H1 (cell line): ENCODE measurements at regions not wholly inside any gene's neighbourhood (a gene's known extent, or its start where the extent isn't known, plus 50 kb on each side); places are given as distances from the start of the nearest gene placed in this dataset.

Source experiments
- CTCF ChIA-PET: fragments of 300-600 bp; sonication (Branson Sonifier 250); formaldehyde crosslinking; loops from one replicate; lab custom pipeline; 2021; ENCODE audit not compliant: partially characterized antibody; lab: Charles Lee
- POLR2A ChIA-PET: fragments of 300-600 bp; sonication (Branson Sonifier 250); formaldehyde crosslinking; loops from one replicate; lab custom pipeline; 2021; ENCODE audit warnings: inconsistent platforms; ENCODE audit not compliant: partially characterized antibody; lab: Charles Lee
- DNase-seq, 2 experiments: peaks; one replicate each; pipeline versions ENCODE4 v3.0.0 to v3.0.0-alpha.2; 2010 to 2022; ENCODE audit warnings: low spot score in 2 of 2, low read depth in 1 of 2, mixed read lengths in 1 of 2
- FAIRE-seq: peaks from 2 replicates; lab custom pipeline; 2011; peaks lifted over from hg19 to GRCh38; lab: Jason Lieb, UNC
- H2AFZ ChIP-seq: 2 replicates; pipeline ENCODE4 v1.8.1; 2012; ENCODE audit warnings: low read length, inconsistent platforms
- H2AK5ac ChIP-seq: 2 replicates; pipeline ENCODE4 v1.6.1; 2013; ENCODE audit warnings: low read depth, low read length
- H2BK120ac ChIP-seq: replicated peaks from 2 replicates; pipeline ENCODE3; 2013; ENCODE audit warnings: low read depth, low read length, inconsistent platforms
- H2BK12ac ChIP-seq: 2 replicates; pipeline ENCODE4 v1.6.1; 2013; ENCODE audit warnings: low read depth, low read length
- H2BK15ac ChIP-seq: 2 replicates; pipeline ENCODE4 v1.6.1; 2013; ENCODE audit warnings: low read length
- H2BK20ac ChIP-seq: 2 replicates; pipeline ENCODE4 v1.6.1; 2013; ENCODE audit warnings: low read length
- H2BK5ac ChIP-seq: 2 replicates; pipeline ENCODE4 v1.6.1; 2013; ENCODE audit warnings: low read depth, low read length
- H3K14ac ChIP-seq: 2 replicates; pipeline ENCODE4 v1.6.1; 2013; ENCODE audit warnings: inconsistent platforms; ENCODE audit not compliant: insufficient read length
- H3K18ac ChIP-seq: 2 replicates; pipeline ENCODE4 v1.6.1; 2013; ENCODE audit warnings: low read length; ENCODE audit errors: extremely low read depth
- H3K23ac ChIP-seq: 2 replicates; pipeline ENCODE4 v1.6.1; 2013; ENCODE audit warnings: inconsistent platforms; ENCODE audit not compliant: insufficient read length
- H3K23me2 ChIP-seq: 2 replicates; pipeline ENCODE4 v1.6.1; 2013; ENCODE audit warnings: low read depth, low read length
- H3K27ac ChIP-seq: 2 replicates; pipeline ENCODE4 v1.6.1; 2011; ENCODE audit warnings: low read depth, low read length, inconsistent platforms
- H3K27me3 ChIP-seq, 4 experiments: replicated peaks in 1 of 4; 1 replicate in 1 of 4; 2 replicates in 3 of 4; pipeline versions ENCODE4 v1.6.1 to v1.8.1; 2011 to 2013; ENCODE audit warnings: low read length in 3 of 4, mild to moderate bottlenecking in 3 of 4, inconsistent platforms in 2 of 4, mixed read lengths in 2 of 4, moderate library complexity in 1 of 4; ENCODE audit not compliant: control insufficient read depth in 3 of 4, insufficient read depth in 3 of 4; ENCODE audit errors: extremely low read depth in 1 of 4
- H3K36me3 ChIP-seq, 4 experiments: 2 replicates each; pipeline versions ENCODE4 v1.6.1 to v1.8.1; 2011 to 2013; ENCODE audit warnings: mild to moderate bottlenecking in 4 of 4, low read length in 3 of 4, moderate library complexity in 2 of 4, control low read depth in 1 of 4, inconsistent platforms in 1 of 4; ENCODE audit not compliant: insufficient read depth in 4 of 4, control insufficient read depth in 2 of 4
- H3K4ac ChIP-seq: replicated peaks from 2 replicates; pipeline ENCODE3; 2013; ENCODE audit warnings: low read length, low read depth, mixed read lengths, inconsistent platforms; ENCODE audit not compliant: insufficient read length
- H3K4me1 ChIP-seq, 4 experiments: replicated peaks in 1 of 4; 1 replicate in 1 of 4; 2 replicates in 3 of 4; pipeline versions ENCODE4 v1.6.1 to v1.8.1; 2011 to 2013; ENCODE audit warnings: low read length in 3 of 4, inconsistent platforms in 2 of 4, mixed read lengths in 1 of 4; ENCODE audit not compliant: insufficient read depth in 4 of 4, control insufficient read depth in 3 of 4
- H3K4me2 ChIP-seq, 2 experiments: 2 replicates each; pipeline versions ENCODE4 v1.6.1 to v1.8.1; 2011 to 2013; ENCODE audit warnings: low read depth in 2 of 2, low read length in 2 of 2, control low read depth in 1 of 2, inconsistent platforms in 1 of 2, mild to moderate bottlenecking in 1 of 2; ENCODE audit not compliant: insufficient read depth in 1 of 2
- H3K4me3 ChIP-seq, 4 experiments: fragments of 200-600, 300-600 bp in 1 of 4; sonication (generic), shearing (Covaris generic), sonication (Bioruptor Twin) in 1 of 4; 2 replicates each; pipeline versions ENCODE4 v1.5.1 to v1.8.1; 2011 to 2016; ENCODE audit warnings: low read length in 4 of 4, low read depth in 3 of 4, control low read depth in 2 of 4, inconsistent platforms in 2 of 4, mild to moderate bottlenecking in 2 of 4, mixed read lengths in 1 of 4, moderate library complexity in 1 of 4; ENCODE audit not compliant: insufficient read depth in 2 of 4; ENCODE audit errors: extremely low read depth in 1 of 4
- H3K56ac ChIP-seq: replicated peaks from 2 replicates; pipeline ENCODE3; 2013; ENCODE audit warnings: low read depth, mild to moderate bottlenecking, mixed read lengths, low read length, inconsistent platforms; ENCODE audit not compliant: insufficient read length
- H3K79me1 ChIP-seq: 2 replicates; pipeline ENCODE4 v1.6.1; 2013; ENCODE audit warnings: low read depth, low read length, control low read depth
- H3K79me2 ChIP-seq, 2 experiments: 2 replicates each; pipeline versions ENCODE4 v1.6.1 to v1.8.1; 2012 to 2013; ENCODE audit warnings: low read length in 2 of 2, mild to moderate bottlenecking in 2 of 2, inconsistent platforms in 1 of 2; ENCODE audit not compliant: insufficient read depth in 2 of 2, control insufficient read depth in 1 of 2
- H3K9ac ChIP-seq, 4 experiments: replicated peaks in 1 of 4; 1 replicate in 1 of 4; 2 replicates in 3 of 4; pipeline versions ENCODE4 v1.6.1 to v1.8.1; 2011 to 2013; ENCODE audit warnings: low read depth in 3 of 4, low read length in 3 of 4, control low read depth in 2 of 4, mild to moderate bottlenecking in 2 of 4, moderate library complexity in 2 of 4, inconsistent platforms in 1 of 4; ENCODE audit errors: extremely low read depth in 1 of 4
- H3K9me3 ChIP-seq, 2 experiments: 2 replicates each; pipeline versions ENCODE4 v1.6.1 to v1.8.1; 2012 to 2013; ENCODE audit warnings: mild to moderate bottlenecking in 2 of 2, moderate library complexity in 2 of 2, control low read depth in 1 of 2, inconsistent platforms in 1 of 2, low read depth in 1 of 2, low read length in 1 of 2, mixed read lengths in 1 of 2; ENCODE audit not compliant: insufficient read depth in 2 of 2
- H4K20me1 ChIP-seq, 2 experiments: replicated peaks in 1 of 2; 2 replicates each; pipeline versions ENCODE3 to v1.8.1; 2011 to 2013; ENCODE audit warnings: inconsistent platforms in 2 of 2, low read length in 2 of 2, mild to moderate bottlenecking in 1 of 2; ENCODE audit not compliant: insufficient read depth in 2 of 2, control insufficient read depth in 1 of 2
- H4K5ac ChIP-seq: 2 replicates; pipeline ENCODE4 v1.6.1; 2013; ENCODE audit warnings: low read length, low read depth, mixed read lengths, inconsistent platforms; ENCODE audit not compliant: insufficient read length
- H4K8ac ChIP-seq: 2 replicates; pipeline ENCODE4 v1.8.0; 2013; ENCODE audit warnings: mild to moderate bottlenecking, moderate library complexity, low read length, inconsistent platforms; ENCODE audit not compliant: insufficient read depth; ENCODE audit errors: extremely low read depth
- H4K91ac ChIP-seq: replicated peaks from 2 replicates; pipeline ENCODE3; 2013; ENCODE audit warnings: low read length, mixed read lengths, inconsistent platforms; ENCODE audit not compliant: insufficient read length
- CHD1 ChIP-seq: IDR thresholded peaks from 2 replicates; pipeline ENCODE4 v1.6.1; 2012; ENCODE audit warnings: low read depth, low read length, improper control_type of control experiment
- CHD2 ChIP-seq: IDR thresholded peaks from 2 replicates; pipeline ENCODE4 v1.6.1; 2012; ENCODE audit warnings: low read length, improper control_type of control experiment
- CREB1 ChIP-seq: IDR thresholded peaks from 2 replicates; pipeline ENCODE4 v1.6.1; 2012; ENCODE audit warnings: inconsistent platforms
- E2F6 ChIP-seq: IDR thresholded peaks from 2 replicates; pipeline ENCODE4 v1.6.1; 2012; ENCODE audit warnings: inconsistent platforms
- FOSL1 ChIP-seq: IDR thresholded peaks from 2 replicates; pipeline ENCODE4 v1.6.1; 2011; ENCODE audit warnings: mild to moderate bottlenecking, low read depth, low read length, moderate library complexity; ENCODE audit not compliant: insufficient read depth
- HDAC2 ChIP-seq, 2 experiments: fragments of 300-600 bp in 1 of 2; sonication (generic) in 1 of 2; IDR thresholded peaks; 2 replicates each; pipeline ENCODE4 v1.6.1; 2011 to 2012; ENCODE audit warnings: low read depth in 2 of 2, low read length in 2 of 2, mild to moderate bottlenecking in 2 of 2, moderate library complexity in 2 of 2, borderline replicate concordance in 1 of 2, inconsistent platforms in 1 of 2
- HDAC6 ChIP-seq: IDR thresholded peaks from one replicate; pipeline ENCODE4 v1.7.1; 2012; ENCODE audit warnings: low read depth, mild to moderate bottlenecking, inconsistent platforms, low read length, moderate library complexity
- JUND ChIP-seq: IDR thresholded peaks from 2 replicates; pipeline ENCODE4 v1.6.1; 2011; ENCODE audit warnings: mild to moderate bottlenecking, improper control_type of control experiment, low read length
- KDM5A ChIP-seq: fragments of 200-600 bp; IDR thresholded peaks from 2 replicates; pipeline ENCODE4 v1.7.1; 2012; ENCODE audit warnings: mild to moderate bottlenecking, low read length, inconsistent platforms, mixed read lengths
- POLR2AphosphoS5 ChIP-seq: IDR thresholded peaks from 2 replicates; pipeline ENCODE4 v1.6.1; 2011; ENCODE audit warnings: low read depth, low read length
- RXRA ChIP-seq: IDR thresholded peaks from 2 replicates; pipeline ENCODE4 v1.6.1; 2011; ENCODE audit warnings: low read depth, mild to moderate bottlenecking, low read length, moderate library complexity; ENCODE audit not compliant: insufficient read depth
- SIN3A ChIP-seq, 2 experiments: IDR thresholded peaks in 1 of 2; conservative IDR thresholded peaks in 1 of 2; 2 replicates each; pipeline ENCODE4 v1.6.1; 2011 to 2012; ENCODE audit warnings: low read length in 2 of 2, improper control_type of control experiment in 1 of 2, low read depth in 1 of 2, mild to moderate bottlenecking in 1 of 2
- SIX5 ChIP-seq: IDR thresholded peaks from 2 replicates; pipeline ENCODE4 v1.6.1; 2011; ENCODE audit warnings: mild to moderate bottlenecking, low read depth, low read length
- USF2 ChIP-seq: IDR thresholded peaks from 2 replicates; pipeline ENCODE4 v1.6.1; 2011; ENCODE audit warnings: low read length, improper control_type of control experiment
- WGBS, 2 experiments: shearing (Covaris generic) in 1 of 2; methylation state at CpG; one replicate each; pipeline versions ENCODE4 v1.1.6 to v1.1.7; 2013 to 2015; ENCODE audit warnings: low lambda C conversion rate in 2 of 2, mixed read lengths in 2 of 2, inconsistent platforms in 1 of 2, low coverage in 1 of 2, missing lambda C conversion rate in 1 of 2; ENCODE audit not compliant: insufficient replicate concordance in 2 of 2, insufficient coverage in 1 of 2, insufficient read length in 1 of 2; ENCODE audit errors: extremely low coverage in 1 of 2, missing lambda C conversion rate in 1 of 2; 5-methylcytosine and 5-hydroxymethylcytosine counted together

- no peak overlapping the region for H3K14ac ChIP-seq
- no peak overlapping the region for H2BK20ac ChIP-seq
- FAIRE-seq (no peak), DNase-seq (no peak)
- H4K5ac ChIP-seq: no peak overlapping the region
- H3K56ac ChIP-seq: no peak overlapping the region
- no peak overlapping the region for H2BK5ac ChIP-seq
- no peaks in the 10 kb centered on the region for H4K20me1 ChIP-seq
- ChIA-PET CTCF (interaction anchor here (1.0 kb wide), 1 partner anchor 372 kb away, joined by 3 read pairs; no protein-coding TSS in a partner anchor), POLR2A (no interaction called here)
- H3K18ac ChIP-seq: no peak overlapping the region
- 86% methylated on average over 6 of the region's 6 CpGs; no CpG with 5 or more reads in 1 of the 2 experiments for WGBS, 2 experiments
- H3K9me3 ChIP-seq: no peaks in the 10 kb centered on the region
- H2BK12ac ChIP-seq: no peak overlapping the region
- no peak overlapping the region for H2BK15ac ChIP-seq
- no peaks in the 10 kb centered on the region for H3K79me1 ChIP-seq
- no peak overlapping the region for H3K23ac ChIP-seq
- no peak overlapping the region for H3K27ac ChIP-seq
- H3K79me2 ChIP-seq: no peaks in the 10 kb centered on the region
- no peaks in the 10 kb centered on the region for H3K36me3 ChIP-seq
- no peak overlapping the region for H2AFZ ChIP-seq
- H3K4me1 ChIP-seq: no peaks in the 10 kb centered on the region; a peak in 1 of 7 replicates
- no peak overlapping the region for H3K4ac ChIP-seq
- H3K4me3 ChIP-seq: no peak overlapping the region
- H3K27me3 ChIP-seq: no peaks in the 10 kb centered on the region
- no peak overlapping the region for H4K91ac ChIP-seq
- no peak overlapping the region for H4K8ac ChIP-seq
- H3K9ac ChIP-seq: no peak overlapping the region
- H3K23me2 ChIP-seq: no peaks in the 10 kb centered on the region
- H3K4me2 ChIP-seq: no peak overlapping the region
- no peak overlapping the region for H2BK120ac ChIP-seq
- no peak overlapping the region for H2AK5ac ChIP-seq
- TF ChIP-seq USF2: no peak
- no peak for TF ChIP-seq CHD1
- no peak for TF ChIP-seq SIX5
- no peak for TF ChIP-seq JUND
- no peak for TF ChIP-seq KDM5A
- TF ChIP-seq FOSL1: no peak
- TF ChIP-seq CHD2: no peak
- no peak for TF ChIP-seq POLR2AphosphoS5
- no peak for TF ChIP-seq SIN3A (conservative IDR thresholded peaks at IDR 0.05 in 1 of 2, IDR thresholded peaks at IDR 0.05 in 1 of 2; ENCODE audit: low read depth in 1 of 2, low read length in 2 of 2)
- no peak for TF ChIP-seq HDAC6
- TF ChIP-seq HDAC2 (IDR thresholded peaks at IDR 0.05; ENCODE audit: borderline replicate concordance in 1 of 2, low read depth in 2 of 2, low read length in 2 of 2): no peak
- TF ChIP-seq CREB1: no peak
- TF ChIP-seq RXRA: no peak
- TF ChIP-seq E2F6: no peak
Observed at GRCh38 chr11:128261011-128261421, 326.3 kb downstream of the ETS1 start.
